Muscle of back (tissue), 3 donors: ENCODE measurements at regions not wholly inside any gene's neighbourhood (a gene's known extent, or its start where the extent isn't known, plus 50 kb on each side); places are given as distances from the start of the nearest gene placed in this dataset.

Experiments used
- DNase-seq, 3 donors: peaks; one replicate each; pipeline versions ENCODE4 v3.0.0 to v3.0.0-alpha.2; 2013

- no peak for DNase-seq
Measured at GRCh38 chr5:114153833-114154232, 208.0 kb upstream of the KCNN2 start.

GRCh38 chr5:114166081-114166480 is 195.8 kb upstream of the KCNN2 start:
- DNase-seq = no peak

- DNase-seq = no peak
Measured at GRCh38 chr5:114174131-114174530, 187.7 kb upstream of the KCNN2 start.

- no peak for DNase-seq
Measured at GRCh38 chr5:114174837-114175236, 187.0 kb upstream of the KCNN2 start.

GRCh38 chr5:114176356-114176755 is 185.5 kb upstream of the KCNN2 start:
- peak in 1 of 3 donors; percentile 26 for DNase-seq

GRCh38 chr5:114179134-114179533 is 182.7 kb upstream of the KCNN2 start:
- DNase-seq = no peak

GRCh38 chr5:114184006-114184405 is 177.9 kb upstream of the KCNN2 start:
- peak in 1 of 3 donors; percentile 9 for DNase-seq

GRCh38 chr5:114185274-114185673 is 176.6 kb upstream of the KCNN2 start:
- peak; percentile 9 to 38 (median 19) for DNase-seq

GRCh38 chr5:114191441-114191840 is 170.4 kb upstream of the KCNN2 start:
- DNase-seq = no peak

- peak in 1 of 3 donors; percentile 6 for DNase-seq
Measured at GRCh38 chr5:114192108-114192507, 169.8 kb upstream of the KCNN2 start.

- no peak for DNase-seq
Measured at GRCh38 chr5:114201332-114201731, 160.5 kb upstream of the KCNN2 start.

- no peak for DNase-seq
Measured at GRCh38 chr5:114204923-114205322, 156.9 kb upstream of the KCNN2 start.

- DNase-seq = no peak
Measured at GRCh38 chr5:114206640-114207039, 155.2 kb upstream of the KCNN2 start.

GRCh38 chr5:114207615-114208014 is 154.3 kb upstream of the KCNN2 start:
- no peak for DNase-seq

GRCh38 chr5:114208120-114208519 is 153.8 kb upstream of the KCNN2 start:
- no peak for DNase-seq

- DNase-seq = no peak
Measured at GRCh38 chr5:114208588-114208987, 153.3 kb upstream of the KCNN2 start.

GRCh38 chr5:114210662-114211061 is 151.2 kb upstream of the KCNN2 start:
- no peak for DNase-seq

- no peak for DNase-seq
Measured at GRCh38 chr5:114221807-114222206, 140.1 kb upstream of the KCNN2 start.

GRCh38 chr5:114223866-114224265 is 138.0 kb upstream of the KCNN2 start:
- DNase-seq = no peak

GRCh38 chr5:114237766-114238165 is 124.1 kb upstream of the KCNN2 start:
- peak in 1 of 3 donors; percentile 64 for DNase-seq

GRCh38 chr5:114238771-114239313 is 123.0 kb upstream of the KCNN2 start:
- DNase-seq = no peak

GRCh38 chr5:114243281-114243971 is 118.4 kb upstream of the KCNN2 start:
- peak in 1 of 3 donors; percentile 76 for DNase-seq

GRCh38 chr5:114243972-114244317 is 117.9 kb upstream of the KCNN2 start:
- DNase-seq = no peak

- peak in 1 of 3 donors; percentile 60 for DNase-seq
Measured at GRCh38 chr5:114249823-114250222, 112.0 kb upstream of the KCNN2 start.
